Right ventricle myocardium inferior (tissue), 1 donor: ENCODE measurements at regions not wholly inside any gene's neighbourhood (a gene's known extent, or its start where the extent isn't known, plus 50 kb on each side); places are given as distances from the start of the nearest gene placed in this dataset.
"Not testable (repeated sequence)": the region's sequence is repeated elsewhere in the genome, so short reads cannot be mapped to it uniquely, and the experiment has no call there.

Experiments used
- ATAC-seq: fragments of 200-7000 bp; cut with Tn5 transposase; one replicate; pipeline ENCODE4 v1.9.1; 2020; ENCODE audit warnings: mild to moderate bottlenecking, moderate library complexity
- DNase-seq: peaks from one replicate; pipeline ENCODE4 v3.0.0; 2021; ENCODE audit errors: missing footprints
- intact Hi-C: fragments of 100-400 bp; cut with DNase I; formaldehyde crosslinking; loops from one replicate; pipeline ENCODE4 v1.11.0; 2022
- donor health status: DM: no; HTN: yes; CAD: no; lungs with severe emphysema.

DNA sequence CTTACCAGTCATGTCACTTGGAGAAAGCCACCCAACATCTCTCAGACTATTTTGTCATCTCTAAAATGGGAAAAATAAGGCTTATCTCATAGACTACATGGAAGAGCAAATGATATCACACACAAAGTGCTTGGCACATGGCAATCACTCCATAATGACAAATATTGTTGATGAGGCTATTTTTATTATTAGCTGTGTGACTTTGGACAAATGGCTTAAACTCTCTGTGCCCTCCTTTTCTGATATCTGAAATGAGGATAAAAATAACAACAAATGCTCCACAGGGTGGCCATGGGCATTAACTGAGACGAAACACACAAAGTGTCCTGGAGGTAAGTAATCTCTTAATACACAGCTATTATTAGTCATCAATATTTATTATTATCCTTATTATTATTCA is 125.5 kb upstream of the HAND1 start:
- DNase-seq, result no peak
- ATAC-seq, result no peak
- intact Hi-C loops, result loop anchor here (10.0 kb wide), 1 partner anchor 629 kb away; no protein-coding TSS in a partner anchor

DNA sequence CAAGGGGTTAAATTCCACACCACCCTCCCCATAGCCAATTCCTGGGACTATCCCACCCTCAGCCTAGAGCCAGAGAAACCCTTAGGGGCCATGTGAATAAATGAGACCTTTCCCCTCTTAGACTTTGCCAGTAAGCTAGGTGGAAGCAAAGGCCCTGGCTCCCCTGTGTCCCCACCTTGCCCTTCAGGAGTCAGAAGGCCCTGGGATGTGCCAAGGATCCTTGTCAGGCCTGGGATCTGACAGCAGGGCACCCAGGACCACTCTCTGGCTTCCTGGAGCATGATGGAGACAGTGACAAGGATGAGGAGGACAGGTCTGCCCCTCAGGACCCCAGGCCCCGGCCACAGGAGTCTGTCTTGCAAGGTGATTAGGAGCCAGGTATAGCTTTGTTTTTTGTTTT is 125.0 kb upstream of the HAND1 start:
- ATAC-seq (no peak), DNase-seq (no peak)
- intact Hi-C loops, result loop anchor here (10.0 kb wide), 1 partner anchor 628 kb away; no protein-coding TSS in a partner anchor

DNA sequence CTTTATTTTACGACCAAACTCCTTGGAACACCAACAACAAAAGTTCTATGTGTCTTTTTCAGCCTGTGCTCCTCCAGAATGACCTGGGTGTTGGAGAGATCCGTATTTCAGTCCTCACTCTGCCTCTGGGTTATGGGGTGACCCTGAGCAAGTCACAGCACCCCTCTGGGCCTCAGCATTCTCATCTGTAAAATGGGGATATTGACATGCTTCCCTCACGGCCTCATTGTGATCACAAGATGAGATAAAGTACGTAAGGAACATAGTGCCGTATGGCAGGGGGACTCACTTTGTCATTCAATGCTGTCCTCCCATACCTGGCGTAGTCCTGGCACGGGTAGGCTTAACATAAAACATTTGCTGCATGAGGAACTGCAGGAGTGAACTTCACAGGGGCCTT is 123.0 kb upstream of the HAND1 start:
- ATAC-seq (no peak), DNase-seq (no peak)
- intact Hi-C loops, result loop anchor here (10.0 kb wide), 1 partner anchor 626 kb away; no protein-coding TSS in a partner anchor

DNA sequence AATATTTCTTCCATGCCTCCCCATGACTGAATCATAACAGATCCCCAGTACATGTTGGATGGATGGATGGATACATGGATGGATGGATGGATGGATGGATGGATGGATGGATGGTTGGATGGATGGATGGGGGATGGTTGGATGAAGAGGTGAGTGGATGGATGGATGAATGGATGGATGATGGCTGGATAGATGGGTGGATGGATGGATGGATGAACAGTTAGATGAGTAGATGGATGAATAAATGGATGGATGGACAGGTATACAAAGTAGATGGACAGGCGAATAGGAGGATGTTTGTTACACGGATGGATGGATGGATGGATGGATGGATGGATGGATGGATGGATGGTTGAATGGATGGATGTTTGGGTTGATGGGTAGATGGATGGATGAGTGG is 120.0 kb upstream of the HAND1 start:
- intact Hi-C loops, result no loop called here
- DNase-seq, result no peak
- no peak for ATAC-seq

DNA sequence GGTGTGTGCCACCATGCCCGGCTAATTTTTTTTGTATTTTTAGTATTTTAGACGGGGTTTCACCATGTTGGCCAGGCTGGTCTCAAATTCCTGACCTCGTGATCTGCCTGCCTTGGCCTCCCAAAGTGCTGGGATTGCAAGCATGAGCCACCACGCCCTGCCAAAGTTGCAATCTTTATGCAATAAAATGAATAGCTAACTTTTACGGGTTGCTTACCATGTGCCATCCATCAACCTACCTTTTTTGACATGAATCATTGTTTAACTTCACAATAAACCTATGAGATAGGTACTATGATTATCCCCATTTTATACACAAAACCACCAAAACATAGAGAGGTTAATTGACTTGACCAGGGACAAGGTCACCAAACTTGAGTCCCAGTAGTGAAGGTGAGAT is 118.8 kb upstream of the HAND1 start:
- ATAC-seq, intact Hi-C loops, DNase-seq: not testable (repeated sequence)

DNA sequence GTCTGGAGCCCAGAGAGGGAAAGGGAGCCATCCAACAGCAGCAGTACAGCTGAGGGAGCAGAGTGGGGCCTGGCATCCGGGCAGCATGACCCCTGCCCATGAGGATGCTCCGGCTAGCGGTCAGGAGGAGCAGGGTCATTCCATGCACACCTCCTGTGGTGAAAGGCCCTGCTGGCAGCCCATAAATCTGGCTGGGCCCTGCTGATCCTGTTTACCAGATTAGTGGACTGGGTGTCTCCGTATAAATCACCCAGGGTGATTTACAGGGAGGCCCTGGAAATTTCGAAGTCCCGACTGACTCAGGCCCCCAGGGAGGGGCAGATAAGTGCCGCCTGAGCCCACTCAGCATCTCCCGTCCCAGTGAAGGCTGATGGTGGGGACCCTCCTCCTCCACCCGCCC is 117.6 kb upstream of the HAND1 start:
- intact Hi-C loops, result no loop called here
- ATAC-seq (no peak), DNase-seq (no peak)

DNA sequence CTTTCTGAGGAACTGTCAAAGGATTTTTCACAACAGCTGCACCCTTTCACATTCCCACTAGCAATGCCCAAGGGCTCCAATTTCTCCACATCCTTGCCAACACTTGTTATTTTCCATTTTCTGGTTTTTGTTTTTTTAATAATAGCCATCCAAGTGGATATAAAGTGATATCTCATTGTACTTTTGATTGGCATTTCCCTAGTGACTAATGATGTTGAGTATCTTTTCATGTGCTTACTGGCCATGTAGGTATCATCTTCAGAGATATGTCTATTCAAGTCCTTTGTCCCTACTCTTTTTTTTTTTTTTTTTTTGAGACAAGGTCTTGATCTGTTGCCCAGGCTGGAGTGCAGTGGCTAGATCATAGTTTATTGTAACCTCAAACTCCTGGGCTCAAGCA is 115.8 kb upstream of the HAND1 start:
- no peak for DNase-seq
- ATAC-seq, result no peak
- intact Hi-C loops, result no loop called here

DNA sequence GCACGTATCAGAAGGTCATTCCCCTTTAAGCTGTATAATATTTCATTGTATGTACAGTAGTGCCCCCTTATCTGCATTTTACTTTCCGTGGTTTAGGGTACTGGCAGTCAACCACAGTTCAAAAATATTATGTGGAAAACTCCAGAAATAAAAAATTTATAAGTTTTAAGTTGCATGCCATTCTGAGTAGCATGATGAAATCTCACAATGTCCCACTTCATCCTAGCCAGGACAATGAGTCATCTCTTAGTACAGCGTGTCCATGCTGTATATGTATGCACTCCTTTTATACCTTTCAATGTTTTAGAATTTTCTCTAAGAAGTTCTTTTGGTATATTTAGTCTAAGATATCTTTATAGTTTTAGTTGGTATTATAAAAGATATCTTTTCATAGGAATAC is 115.0 kb upstream of the HAND1 start:
- ATAC-seq (no peak), DNase-seq (no peak)
- intact Hi-C loops, result no loop called here

DNA sequence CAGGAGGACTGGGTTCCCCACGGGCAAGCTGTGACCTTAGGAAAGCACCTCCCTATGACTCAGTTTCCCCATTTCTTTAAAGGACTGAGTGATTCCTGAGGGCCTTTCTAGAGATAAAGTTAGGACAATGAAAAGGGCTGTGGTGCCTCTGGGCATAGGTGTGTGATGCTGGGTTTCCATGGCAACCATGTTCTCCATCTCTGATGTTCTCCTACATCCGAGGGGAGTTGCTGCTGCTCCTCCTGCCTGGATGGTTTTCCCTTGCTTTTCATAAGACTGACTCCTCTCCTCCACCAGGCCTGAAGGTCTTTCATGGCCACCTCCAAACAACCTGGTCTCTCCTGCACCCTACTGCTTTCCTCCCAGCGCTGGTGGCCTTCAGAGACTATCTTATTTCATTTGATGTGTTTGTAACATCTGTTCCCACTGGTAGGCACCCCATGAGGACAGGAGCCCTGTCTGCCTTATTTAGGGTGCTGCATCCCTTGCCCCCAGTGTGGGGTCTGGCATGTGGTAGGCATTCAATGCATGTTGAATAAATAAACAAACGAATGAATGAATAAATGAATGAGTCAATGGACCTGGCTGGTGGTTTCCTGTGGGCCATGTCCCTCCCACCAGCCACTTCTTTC is 112.2 kb upstream of the HAND1 start:
- no peak for ATAC-seq
- no peak for DNase-seq
- intact Hi-C loops, result no loop called here

DNA sequence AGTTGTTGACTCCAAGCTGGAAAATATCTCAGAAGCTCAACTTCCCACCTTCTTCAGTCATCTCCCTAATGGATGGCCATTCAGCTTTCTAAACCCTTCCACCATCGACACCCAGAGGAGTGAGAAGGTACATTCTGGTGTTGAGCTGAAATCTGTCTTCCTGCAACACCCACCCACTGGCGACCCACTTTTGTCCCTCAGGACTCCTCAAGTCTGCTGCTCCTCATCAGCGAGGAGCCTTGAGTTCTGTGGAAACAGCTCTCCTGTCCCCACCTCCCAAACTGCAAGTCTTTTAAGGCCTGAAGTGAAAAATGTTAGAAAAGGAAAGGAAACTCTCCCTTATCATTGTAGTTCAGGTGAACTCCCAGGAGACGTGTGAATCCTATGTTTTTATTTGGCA is 111.5 kb upstream of the HAND1 start:
- intact Hi-C loops, result no loop called here
- DNase-seq, result no peak
- ATAC-seq, result no peak

DNA sequence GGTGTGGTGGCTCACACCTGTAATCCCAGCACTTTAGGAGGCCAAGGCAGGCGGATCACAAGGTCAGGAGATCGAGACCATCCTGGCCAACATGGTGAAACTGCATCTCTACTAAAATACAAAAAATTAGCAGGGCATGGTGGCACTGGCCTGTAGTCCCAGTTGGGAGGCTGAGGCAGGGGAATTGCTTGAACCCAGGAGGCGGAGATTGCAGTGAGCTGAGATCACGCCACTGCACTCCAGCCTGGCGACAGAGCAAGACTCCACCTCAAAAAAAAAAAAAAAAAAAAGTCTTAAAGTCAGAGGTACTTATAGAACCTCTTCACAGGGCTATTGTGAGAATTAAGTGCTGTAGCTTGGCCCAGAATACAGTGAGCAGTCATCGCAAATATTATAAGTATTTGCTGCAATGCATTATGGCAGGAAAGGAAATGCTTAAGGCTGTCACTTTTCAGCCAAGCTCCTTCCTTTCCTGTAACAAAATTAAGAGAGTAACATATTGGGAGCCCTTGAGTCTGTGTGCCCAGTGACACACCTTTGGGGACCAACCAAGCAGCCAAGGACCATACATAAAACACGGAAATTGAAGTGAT is 110.9 kb upstream of the HAND1 start:
- intact Hi-C loops, DNase-seq, ATAC-seq: not testable (repeated sequence)

DNA sequence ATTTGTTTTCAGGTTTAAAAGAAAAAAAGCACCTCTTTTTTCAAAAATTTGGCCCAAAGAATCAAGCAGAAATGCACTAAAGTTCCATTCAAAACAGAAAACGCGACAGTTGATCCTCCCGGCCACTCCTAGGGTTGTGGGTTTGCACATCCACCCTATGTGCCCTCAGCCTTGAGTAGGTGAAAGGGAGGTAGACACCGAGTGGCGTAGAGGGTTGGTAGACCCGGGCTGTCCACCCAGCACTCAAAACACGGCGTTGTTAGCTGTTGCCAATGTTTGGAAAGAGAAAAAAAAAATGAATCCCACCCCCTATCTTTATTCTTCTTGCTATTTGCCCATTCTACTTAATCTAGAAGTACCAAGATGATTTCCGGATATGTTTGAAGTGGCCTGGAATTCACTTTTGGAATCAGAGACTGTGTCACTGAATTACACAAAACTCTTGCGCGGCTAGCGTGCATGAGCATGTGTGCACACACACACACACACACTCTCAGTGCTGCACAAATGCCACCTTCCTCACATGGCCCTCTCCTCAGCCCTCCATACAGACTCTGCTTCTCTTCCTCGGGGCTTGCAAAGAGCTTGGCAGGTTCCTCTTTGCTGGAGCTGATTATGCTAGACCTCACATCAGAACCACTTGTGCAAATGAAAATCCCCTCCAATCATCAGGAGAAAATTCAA is 110.2 kb upstream of the HAND1 start:
- intact Hi-C loops, result no loop called here
- DNase-seq (no peak), ATAC-seq (no peak)

DNA sequence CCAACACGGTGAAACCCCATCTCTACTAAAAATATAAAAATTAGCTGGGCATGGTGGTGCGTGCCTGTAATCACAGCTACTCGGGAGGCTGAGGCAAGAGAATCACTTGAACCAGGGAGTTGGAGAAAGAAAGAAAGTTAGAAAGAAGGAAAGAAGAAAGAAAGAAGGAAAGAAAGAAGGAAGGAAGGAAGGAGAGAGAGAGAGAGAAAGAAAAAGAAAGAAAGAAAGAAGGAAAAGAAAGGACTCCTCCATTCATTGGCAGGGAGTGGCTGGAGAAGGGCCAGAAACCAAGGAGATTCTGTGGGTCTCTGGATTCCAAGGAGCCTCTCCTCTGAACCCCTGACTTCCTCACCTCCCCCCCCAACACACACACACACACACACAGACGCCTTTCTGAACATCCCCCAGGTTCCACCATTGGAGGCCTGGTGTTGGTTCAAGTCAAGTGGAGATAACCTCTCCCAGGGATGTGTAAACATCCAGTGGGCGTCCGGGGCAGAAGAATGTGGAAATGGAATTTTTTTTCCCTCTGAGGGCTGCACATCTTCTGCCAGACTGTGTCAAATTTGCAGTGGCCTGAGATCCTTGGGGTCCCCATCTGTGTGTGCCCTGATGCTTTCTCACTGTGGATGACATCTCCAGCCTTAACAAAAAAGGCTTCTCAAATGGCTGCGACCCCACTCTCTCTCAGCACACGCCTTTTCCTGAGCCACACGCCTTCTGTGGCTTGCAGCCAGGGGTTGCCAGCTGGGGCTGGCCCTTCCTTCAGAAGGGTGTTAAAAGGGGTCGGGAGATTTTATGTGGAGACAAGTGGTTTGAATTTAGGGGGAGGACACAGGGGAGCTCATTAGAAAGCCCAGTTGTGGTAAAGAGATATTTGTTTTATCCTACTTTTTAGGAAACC is 109.3 kb upstream of the HAND1 start:
- ATAC-seq (no peak), DNase-seq (no peak)
- intact Hi-C loops, result no loop called here

DNA sequence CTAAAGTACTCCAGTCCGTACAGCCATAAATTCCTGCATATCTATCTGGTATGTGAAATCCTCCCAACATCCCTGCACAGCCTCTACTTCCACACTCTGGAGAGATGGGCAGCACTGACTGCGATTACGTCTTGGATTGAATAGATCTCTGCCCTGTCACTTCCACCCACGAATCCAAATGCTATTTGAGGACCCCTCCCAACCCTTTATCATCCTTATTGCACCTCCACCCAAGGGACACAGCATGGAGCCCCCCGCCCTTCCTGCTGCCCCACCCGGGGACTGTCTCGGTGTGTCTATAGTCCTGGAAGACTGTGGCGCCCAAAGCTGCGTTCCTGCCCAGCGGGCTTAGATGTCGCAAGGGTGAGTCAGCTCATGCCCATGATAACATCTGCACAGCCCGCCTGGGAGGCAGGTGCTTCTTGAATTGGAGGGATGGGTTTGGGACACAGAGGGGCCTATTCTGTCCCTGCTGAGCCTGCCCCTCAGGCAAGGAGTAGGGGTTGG is 105.7 kb upstream of the HAND1 start:
- ATAC-seq (no peak), DNase-seq (no peak)
- intact Hi-C loops, result no loop called here

DNA sequence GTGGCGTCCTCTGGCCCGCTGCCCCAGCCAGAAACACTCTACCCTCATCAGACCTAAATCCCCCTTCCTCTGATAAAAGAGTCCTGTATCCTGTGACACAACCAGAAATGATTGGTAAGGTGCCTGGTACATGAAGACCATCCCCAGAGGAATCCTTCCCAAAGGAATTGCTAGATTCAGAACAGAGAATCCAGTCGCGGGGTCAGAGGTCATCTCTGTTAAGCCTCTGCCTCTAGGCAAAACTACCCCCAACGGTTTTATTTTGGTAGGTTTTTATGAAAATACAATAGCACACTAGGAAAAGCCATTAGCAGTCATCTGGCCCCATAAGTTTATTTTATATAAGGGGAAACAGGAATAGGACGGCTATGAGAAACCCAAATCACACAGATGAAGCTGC is 102.4 kb upstream of the HAND1 start:
- DNase-seq (no peak), ATAC-seq (no peak)
- intact Hi-C loops, result no loop called here

DNA sequence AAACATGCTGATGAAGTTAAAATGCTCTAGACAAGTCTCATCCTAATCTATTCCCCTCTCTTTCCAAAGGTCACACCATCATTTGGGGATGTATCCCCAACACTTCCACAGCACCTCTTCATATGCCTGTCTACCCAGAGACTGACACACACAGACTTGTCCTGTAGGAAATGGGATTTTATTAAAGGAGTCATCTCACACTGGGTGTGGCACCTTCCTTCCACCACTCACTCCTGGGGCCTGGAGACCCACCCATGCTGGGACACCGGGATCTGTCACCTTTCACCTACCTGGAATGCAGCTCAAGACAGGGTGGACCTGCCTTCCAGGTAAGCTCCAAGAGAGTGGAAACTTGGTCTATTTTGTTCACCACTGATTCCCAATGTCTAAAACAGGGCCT is 99.4 kb upstream of the HAND1 start:
- intact Hi-C loops, result no loop called here
- DNase-seq (no peak), ATAC-seq (no peak)

DNA sequence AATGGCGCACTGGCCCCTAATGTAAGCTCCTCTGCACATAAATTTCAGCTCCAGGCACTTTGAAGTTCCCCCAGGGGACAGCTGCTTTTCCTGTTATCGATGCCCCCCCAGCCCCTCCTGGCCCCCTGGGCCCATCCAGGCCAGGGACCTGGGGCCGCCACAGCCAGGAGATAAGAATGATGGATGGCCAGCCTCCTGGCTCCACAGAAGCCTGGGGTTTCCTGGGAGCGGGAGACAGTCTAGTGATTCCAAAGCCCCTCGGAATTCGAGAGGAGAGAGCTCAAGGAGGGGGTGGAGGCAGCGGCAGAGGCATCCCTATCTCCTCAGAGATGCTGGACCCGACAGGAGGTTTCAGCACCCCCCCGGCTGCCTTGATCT is 98.4 kb upstream of the HAND1 start:
- no peak for DNase-seq
- no peak for ATAC-seq
- intact Hi-C loops, result no loop called here

DNA sequence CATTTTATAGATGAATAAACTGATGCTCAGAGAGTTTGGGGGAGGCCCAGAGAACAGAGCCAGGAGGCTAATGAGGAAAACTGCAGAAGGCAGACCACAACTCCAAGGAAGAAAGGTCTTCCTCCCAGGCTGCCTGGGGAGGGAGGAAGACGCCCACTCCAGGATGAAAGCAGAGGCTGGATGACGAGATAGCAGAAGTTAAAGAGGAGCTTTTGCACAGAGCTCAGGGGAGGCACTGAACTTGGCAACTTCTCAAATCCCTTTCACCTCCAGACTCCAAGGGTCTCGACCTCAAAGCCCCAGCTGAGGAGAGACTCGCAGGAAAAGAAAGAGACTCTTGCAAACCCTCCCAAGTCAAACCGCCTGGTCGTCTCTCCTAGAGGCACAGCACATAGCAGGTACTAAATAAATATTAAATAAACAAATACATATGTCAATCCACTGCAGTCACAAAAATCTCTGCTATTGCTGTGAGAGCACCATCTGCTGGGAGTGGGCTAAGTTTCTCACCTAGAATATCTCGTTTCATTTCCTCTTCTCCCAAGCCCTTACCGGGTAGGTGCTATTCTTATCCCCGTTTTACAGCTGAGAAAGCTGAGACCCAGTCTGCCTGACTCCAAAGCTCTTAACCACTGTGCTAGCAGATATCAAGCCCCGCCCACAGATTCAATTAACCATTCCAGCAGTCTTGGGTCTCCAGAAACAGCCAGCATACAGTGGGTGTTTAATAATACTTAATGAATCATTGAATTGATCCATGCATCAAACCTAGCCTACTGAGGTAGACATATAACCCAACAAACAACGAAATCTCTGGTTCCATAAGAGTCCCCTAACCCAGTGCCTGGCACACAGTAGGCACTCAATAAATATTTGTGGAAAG is 97.8 kb upstream of the HAND1 start:
- ATAC-seq (no peak), DNase-seq (no peak)
- intact Hi-C loops, result no loop called here
